Lower lobe of right lung (tissue), 2 donors: ENCODE measurements at regions not wholly inside any gene's neighbourhood (a gene's known extent, or its start where the extent isn't known, plus 50 kb on each side); places are given as distances from the start of the nearest gene placed in this dataset.
A peak's percentile ranks its signal among the peaks of the same experiment; 100 is the strongest.

Experiments used
- ATAC-seq, 2 donors: fragments of 200-7000 bp; cut with Tn5 transposase; one replicate each; pipeline ENCODE4 v1.9.1; 2020 to 2022; ENCODE audit warnings: mild to moderate bottlenecking in 2 of 2, moderate library complexity in 2 of 2
- DNase-seq: peaks from one replicate; pipeline ENCODE4 v3.0.0-alpha.2; 2020
- H3K27ac ChIP-seq: fragments of 200-600 bp; one replicate; pipeline ENCODE4 v1.8.0; 2022
- H3K27me3 ChIP-seq: fragments of 200-600 bp; one replicate; pipeline ENCODE4 v1.8.0; 2022; ENCODE audit warnings: low read depth
- H3K36me3 ChIP-seq: fragments of 200-600 bp; one replicate; pipeline ENCODE4 v1.8.0; 2022; ENCODE audit warnings: mild to moderate bottlenecking
- H3K4me1 ChIP-seq: fragments of 200-600 bp; one replicate; pipeline ENCODE4 v1.8.0; 2022
- H3K4me3 ChIP-seq: fragments of 200-600 bp; one replicate; pipeline ENCODE4 v1.8.0; 2022; ENCODE audit warnings: mild to moderate bottlenecking
- H3K9me3 ChIP-seq: fragments of 200-600 bp; one replicate; pipeline ENCODE4 v1.8.0; 2022
- CTCF ChIP-seq: fragments of 200-600 bp; IDR thresholded peaks from one replicate; pipeline ENCODE4 v1.8.0; 2022; ENCODE audit warnings: antibody characterized with exemption, mild to moderate bottlenecking
- intact Hi-C: fragments of 100-400 bp; cut with DNase I; formaldehyde crosslinking; loops from one replicate; pipeline ENCODE4 v1.11.0; 2022
- donor health status: DM: no; HTN: yes; CAD: no; lungs with severe emphysema.

GRCh38 chr19:13600091-13600490, 93.8 kb upstream of the CACNA1A start:
- DNase-seq (no peak), ATAC-seq (no peak)
- no peaks in the 10 kb centered on the region for H3K36me3 ChIP-seq
- H3K4me3 ChIP-seq, result no peak overlapping the region
- intact Hi-C loops, result no loop called here
- H3K9me3 ChIP-seq, result no peaks in the 10 kb centered on the region
- no peak overlapping the region for H3K27ac ChIP-seq
- no peak for TF ChIP-seq CTCF
- peaks cover 14% of the 10 kb centered on the region for H3K27me3 ChIP-seq
- H3K4me1 ChIP-seq, result no peaks in the 10 kb centered on the region

- no peak overlapping the region for H3K4me3 ChIP-seq
- DNase-seq (no peak), ATAC-seq (no peak)
- H3K27me3 ChIP-seq, result peaks cover 14% of the 10 kb centered on the region
- intact Hi-C loops, result no loop called here
- H3K27ac ChIP-seq, result no peak overlapping the region
- no peaks in the 10 kb centered on the region for H3K4me1 ChIP-seq
- H3K36me3 ChIP-seq, result no peaks in the 10 kb centered on the region
- H3K9me3 ChIP-seq, result no peaks in the 10 kb centered on the region
- TF ChIP-seq CTCF, result no peak
Observed at GRCh38 chr19:13599681-13600080, 93.4 kb upstream of the CACNA1A start.

GRCh38 chr19:13598098-13598497, 91.8 kb upstream of the CACNA1A start:
- DNase-seq (no peak), ATAC-seq (no peak)
- H3K4me1 ChIP-seq, result no peaks in the 10 kb centered on the region
- no peak for TF ChIP-seq CTCF
- H3K27me3 ChIP-seq, result peaks cover 14% of the 10 kb centered on the region
- H3K36me3 ChIP-seq, result no peaks in the 10 kb centered on the region
- H3K4me3 ChIP-seq, result no peak overlapping the region
- intact Hi-C loops, result no loop called here
- H3K9me3 ChIP-seq, result no peaks in the 10 kb centered on the region
- no peak overlapping the region for H3K27ac ChIP-seq

GRCh38 chr19:13597640-13598039, 91.4 kb upstream of the CACNA1A start:
- no peaks in the 10 kb centered on the region for H3K4me1 ChIP-seq
- H3K27ac ChIP-seq, result no peak overlapping the region
- H3K4me3 ChIP-seq, result no peak overlapping the region
- ATAC-seq (peak; percentile 69 to 74), DNase-seq (no peak)
- TF ChIP-seq CTCF, result peak; percentile 51
- H3K36me3 ChIP-seq, result no peaks in the 10 kb centered on the region
- intact Hi-C loops, result no loop called here
- no peaks in the 10 kb centered on the region for H3K9me3 ChIP-seq
- peaks cover 14% of the 10 kb centered on the region for H3K27me3 ChIP-seq

- no peaks in the 10 kb centered on the region for H3K9me3 ChIP-seq
- H3K4me3 ChIP-seq, result no peak overlapping the region
- ATAC-seq (peak; percentile 86 to 92), DNase-seq (peak; percentile 80)
- intact Hi-C loops, result no loop called here
- peak; percentile 100 for TF ChIP-seq CTCF
- no peaks in the 10 kb centered on the region for H3K36me3 ChIP-seq
- no peak overlapping the region for H3K27ac ChIP-seq
- no peaks in the 10 kb centered on the region for H3K4me1 ChIP-seq
- peaks cover 13% of the 10 kb centered on the region for H3K27me3 ChIP-seq
Observed at GRCh38 chr19:13588957-13589833, 82.9 kb upstream of the CACNA1A start.
